A549 (cell line): ENCODE measurements at regions not wholly inside any gene's neighbourhood (a gene's known extent, or its start where the extent isn't known, plus 50 kb on each side); places are given as distances from the start of the nearest gene placed in this dataset.

Experiments
- ATAC-seq, 2 experiments: fragments of 200-7000 bp in 1 of 2; fragments of >200 bp in 1 of 2; cut with Nextera tagmentation in 1 of 2; cut with Tn5 transposase in 1 of 2; 3 replicates each; pipeline versions ENCODE4 v1.8.0 to v1.9.1; 2018 to 2020; ENCODE audit warnings: mild to moderate bottlenecking in 1 of 2, moderate library complexity in 1 of 2
- CTCF ChIA-PET: fragments of 300-600 bp; sonication (Branson Sonifier 250); formaldehyde crosslinking; extraction: SDS; loops from one replicate; lab custom pipeline; 2021; ENCODE audit warnings: antibody characterized with exemption, inconsistent platforms; lab: Yijun Ruan, JAX
- POLR2A ChIA-PET: fragments of 350-600 bp; formaldehyde crosslinking; extraction: SDS; loops from one replicate; lab custom pipeline; 2021; ENCODE audit warnings: antibody characterized with exemption, inconsistent platforms; lab: Yijun Ruan, JAX
- DNase-seq, 2 experiments: peaks; one replicate each; pipeline versions ENCODE4 v3.0.0 to v3.0.0-alpha.2; 2011 to 2016; ENCODE audit warnings: low read depth in 1 of 2, low spot score in 1 of 2
- FAIRE-seq: peaks from 2 replicates; lab custom pipeline; 2011; peaks lifted over from hg19 to GRCh38; lab: Jason Lieb, UNC
- H3K27ac ChIP-seq, 2 experiments: fragments of >200 bp; sonication (Bioruptor Twin); formaldehyde crosslinking; 3 replicates each; pipeline ENCODE4 v1.5.1; 2016 to 2017
- H3K4me1 ChIP-seq: fragments of >200 bp; sonication (Bioruptor Twin); formaldehyde crosslinking; 3 replicates; pipeline ENCODE4 v1.6.1; 2016
- H3K4me2 ChIP-seq: fragments of >200 bp; sonication (Bioruptor Twin); formaldehyde crosslinking; 3 replicates; pipeline ENCODE4 v1.6.1; 2016
- H3K4me3 ChIP-seq: fragments of >200 bp; sonication (Bioruptor Twin); formaldehyde crosslinking; 3 replicates; pipeline ENCODE4 v1.5.1; 2016
- H3K9me3 ChIP-seq: fragments of >200 bp; sonication (Bioruptor Twin); formaldehyde crosslinking; 3 replicates; pipeline ENCODE4 v1.6.1; 2016
- CBX2 ChIP-seq: fragments of 200-600 bp; sonication (generic); IDR thresholded peaks from 2 replicates; pipeline ENCODE4 v1.6.1; 2016; ENCODE audit warnings: low read depth, mild to moderate bottlenecking, borderline replicate concordance
- CBX8 ChIP-seq: fragments of 200-600 bp; sonication (generic); IDR thresholded peaks from 2 replicates; pipeline ENCODE4 v1.6.1; 2016
- CHD2 ChIP-seq: fragments of 150-350 bp; IDR thresholded peaks from 2 replicates; pipeline ENCODE4 v1.6.1; 2014; ENCODE audit warnings: low read length; ENCODE audit not compliant: partially characterized antibody
- CHD4 ChIP-seq: fragments of 200-600 bp; sonication (generic); IDR thresholded peaks from 2 replicates; pipeline ENCODE4 v1.6.1; 2016; ENCODE audit warnings: antibody characterized with exemption, mild to moderate bottlenecking, borderline replicate concordance
- CTCF ChIP-seq: fragments of >200 bp; sonication (Bioruptor Twin); formaldehyde crosslinking; IDR thresholded peaks from 3 replicates; pipeline ENCODE4 v1.5.1; 2016
- EHMT2 ChIP-seq: fragments of 200-600 bp; sonication (generic); IDR thresholded peaks from 2 replicates; pipeline ENCODE4 v1.6.1; 2016; ENCODE audit warnings: antibody characterized with exemption, low read depth, mild to moderate bottlenecking, moderate library complexity
- EP300 ChIP-seq, 2 experiments: fragments of >200 bp; sonication (Bioruptor Twin); formaldehyde crosslinking; IDR thresholded peaks; 2 replicates in 1 of 2; 3 replicates in 1 of 2; pipeline ENCODE4 v1.6.1; 2016 to 2017
- ESRRA ChIP-seq: fragments of 150-350 bp; IDR thresholded peaks from 2 replicates; pipeline ENCODE4 v1.6.1; 2014; ENCODE audit warnings: mild to moderate bottlenecking, low read length, borderline replicate concordance
- HDAC2 ChIP-seq: fragments of 200-600 bp; sonication (generic); IDR thresholded peaks from 2 replicates; pipeline ENCODE4 v1.6.1; 2016
- HEYL ChIP-seq: fragments of 250-450 bp; sonication (Bioruptor Pico); IDR thresholded peaks from 2 replicates; pipeline ENCODE4 v1.8.0; 2021; ENCODE audit warnings: mild to moderate bottlenecking, moderate library complexity
- HOXA7 ChIP-seq: fragments of 250-450 bp; sonication (Bioruptor Pico); IDR thresholded peaks from 2 replicates; pipeline ENCODE4 v1.5.0; 2020; ENCODE audit warnings: mild to moderate bottlenecking, moderate library complexity
- JUN ChIP-seq, 2 experiments: fragments of >200 bp; sonication (Bioruptor Twin); formaldehyde crosslinking; IDR thresholded peaks; 2 replicates in 1 of 2; 3 replicates in 1 of 2; pipeline ENCODE4 v1.6.1; 2016 to 2017
- JUNB ChIP-seq: fragments of >200 bp; sonication (Bioruptor Twin); formaldehyde crosslinking; IDR thresholded peaks from 2 replicates; pipeline ENCODE4 v1.6.1; 2016
- KDM1A ChIP-seq: fragments of 200-600 bp; sonication (generic); IDR thresholded peaks from 2 replicates; pipeline ENCODE4 v1.6.1; 2016; ENCODE audit warnings: low read depth, mild to moderate bottlenecking
- KDM5A ChIP-seq: fragments of 200-600 bp; sonication (generic); IDR thresholded peaks from 2 replicates; pipeline ENCODE4 v1.6.1; 2016; ENCODE audit warnings: antibody characterized with exemption, mild to moderate bottlenecking
- MAFK ChIP-seq: fragments of 450-650 bp; IDR thresholded peaks from 2 replicates; pipeline ENCODE4 v1.6.1; 2014; ENCODE audit not compliant: partially characterized antibody
- MAX ChIP-seq: IDR thresholded peaks from 2 replicates; pipeline ENCODE4 v1.6.1; 2012
- NFE2L2 ChIP-seq: fragments of 150-350 bp; conservative IDR thresholded peaks from 2 replicates; pipeline ENCODE4 v1.6.1; 2014; ENCODE audit warnings: low read length
- NPAS2 ChIP-seq: fragments of 250-450 bp; sonication (Bioruptor Pico); IDR thresholded peaks from 2 replicates; pipeline ENCODE4 v1.8.0; 2022; ENCODE audit warnings: mild to moderate bottlenecking, moderate library complexity, borderline replicate concordance
- NR3C1 ChIP-seq: fragments of >200 bp; sonication (Bioruptor Twin); formaldehyde crosslinking; IDR thresholded peaks from 3 replicates; pipeline ENCODE4 v1.6.1; 2017
- POLR2A ChIP-seq: IDR thresholded peaks from 2 replicates; pipeline ENCODE4 v1.6.1; 2012; ENCODE audit warnings: mild to moderate bottlenecking, low read length
- RARB ChIP-seq: fragments of 250-450 bp; sonication (Bioruptor Pico); IDR thresholded peaks from 2 replicates; pipeline ENCODE4 v1.8.0; 2021; ENCODE audit warnings: mild to moderate bottlenecking, moderate library complexity
- RCOR1 ChIP-seq: fragments of 150-350 bp; IDR thresholded peaks from 2 replicates; pipeline ENCODE4 v1.6.1; 2014; ENCODE audit warnings: antibody characterized with exemption, low read length, low read depth
- SREBF2 ChIP-seq: fragments of 450-650 bp; IDR thresholded peaks from 2 replicates; pipeline ENCODE4 v1.6.1; 2014; ENCODE audit warnings: mild to moderate bottlenecking, moderate library complexity
- TP53 ChIP-seq: fragments of 250-450 bp; sonication (Bioruptor Pico); IDR thresholded peaks from 2 replicates; pipeline ENCODE4 v1.5.0; 2021; ENCODE audit warnings: mild to moderate bottlenecking, moderate library complexity
- ZC3H11A ChIP-seq: fragments of 450-650 bp; IDR thresholded peaks from 2 replicates; pipeline ENCODE4 v1.6.1; 2014; ENCODE audit warnings: antibody characterized with exemption, mild to moderate bottlenecking
- WGBS: methylation state at CpG from one replicate; pipeline ENCODE4 v1.1.6; 2017; ENCODE audit errors: missing lambda C conversion rate; 5-methylcytosine and 5-hydroxymethylcytosine counted together
- TF ChIP-seq, protein P1 (sequence below): fragments of 450-650 bp; IDR thresholded peaks from 2 replicates; pipeline ENCODE4 v1.6.1; 2014; ENCODE audit warnings: antibody characterized with exemption
- TF ChIP-seq, protein P2 (sequence below): fragments of 150-350 bp; IDR thresholded peaks from 2 replicates; pipeline ENCODE4 v1.6.1; 2014; ENCODE audit warnings: low read depth, mild to moderate bottlenecking, low read length
- TF ChIP-seq, protein P3 (sequence below): IDR thresholded peaks from 2 replicates; pipeline ENCODE4 v1.6.1; 2012; ENCODE audit warnings: low read depth, borderline replicate concordance

DNA sequence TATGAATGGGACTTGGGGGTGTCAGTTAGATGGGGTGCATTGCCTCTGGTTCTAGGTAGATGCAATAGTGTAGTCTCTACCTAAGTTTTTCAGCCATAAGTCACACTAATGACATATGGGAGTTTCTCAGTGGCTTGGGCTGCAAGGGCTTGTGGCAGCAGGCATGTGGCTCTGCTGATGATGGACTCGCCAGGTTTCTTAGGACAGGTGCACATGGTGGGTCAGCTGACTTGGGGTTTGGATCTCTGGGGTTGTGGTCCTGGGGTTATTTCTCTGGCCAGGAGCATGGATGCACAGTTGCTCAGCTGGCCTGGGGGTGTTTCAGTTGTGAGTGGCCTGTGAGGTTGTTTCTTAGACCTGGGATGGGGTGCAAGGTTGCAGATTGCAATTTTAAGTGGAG is 120.0 kb upstream of the DCBLD2 start:
- TF ChIP-seq CBX2 (no peak), MAFK (no peak), EP300 (IDR thresholded peaks at IDR 0.05) (no peak), SREBF2 (no peak), HEYL (CRISPR knock-in tag) (no peak), KDM5A (no peak), CHD2 (no peak), TP53 (no peak)
- TF ChIP-seq, protein P1, sequence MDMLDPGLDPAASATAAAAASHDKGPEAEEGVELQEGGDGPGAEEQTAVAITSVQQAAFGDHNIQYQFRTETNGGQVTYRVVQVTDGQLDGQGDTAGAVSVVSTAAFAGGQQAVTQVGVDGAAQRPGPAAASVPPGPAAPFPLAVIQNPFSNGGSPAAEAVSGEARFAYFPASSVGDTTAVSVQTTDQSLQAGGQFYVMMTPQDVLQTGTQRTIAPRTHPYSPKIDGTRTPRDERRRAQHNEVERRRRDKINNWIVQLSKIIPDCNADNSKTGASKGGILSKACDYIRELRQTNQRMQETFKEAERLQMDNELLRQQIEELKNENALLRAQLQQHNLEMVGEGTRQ, result no peak
- TF ChIP-seq, all 56 proteins: peak for 0
- ChIA-PET CTCF (interaction anchor here (3.5 kb wide), 1 partner anchor 151 kb away, joined by 39 read pairs; no protein-coding TSS in a partner anchor), POLR2A (no interaction called here)
- H3K4me3 ChIP-seq, result no peak overlapping the region
- no peak for ATAC-seq
- H3K27ac ChIP-seq, result no peak overlapping the region
- H3K4me2 ChIP-seq, result no peak overlapping the region
- FAIRE-seq, result no peak
- WGBS, result 100% methylated on average over 1 of the region's 1 CpG
- DNase-seq, result no peak
- no peaks in the 10 kb centered on the region for H3K9me3 ChIP-seq
- no peaks in the 10 kb centered on the region for H3K4me1 ChIP-seq

DNA sequence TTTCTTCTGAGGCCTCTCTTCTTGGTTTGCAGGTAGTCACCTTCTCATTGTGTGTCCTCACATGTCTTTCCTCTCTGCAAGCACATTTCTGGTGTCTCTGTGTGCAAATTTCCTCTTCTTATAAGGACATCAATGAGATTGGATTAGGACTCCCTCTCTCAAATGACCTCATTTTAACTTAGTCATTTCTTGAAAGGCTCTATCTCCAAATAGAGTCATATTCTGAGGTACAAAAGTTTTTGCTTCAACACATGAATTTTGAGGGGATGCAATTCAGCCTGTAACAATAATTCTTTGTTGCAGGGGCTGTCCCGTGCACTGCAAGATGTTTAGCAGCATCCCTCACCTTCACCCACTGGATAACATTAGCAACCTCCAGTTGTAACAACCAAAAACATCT is 115.0 kb upstream of the DCBLD2 start:
- no peak for DNase-seq
- CTCF ChIA-PET, result no interaction called here
- no peak overlapping the region for H3K27ac ChIP-seq
- no peak for FAIRE-seq
- 7% methylated on average over 1 of the region's 1 CpG for WGBS
- TF ChIP-seq CHD4 (no peak), EHMT2 (no peak), NR3C1 (no peak), HDAC2 (no peak), JUN (IDR thresholded peaks at IDR 0.05) (no peak), TP53 (no peak), ZC3H11A (no peak), CBX8 (no peak), CHD2 (no peak)
- TF ChIP-seq, protein P2, sequence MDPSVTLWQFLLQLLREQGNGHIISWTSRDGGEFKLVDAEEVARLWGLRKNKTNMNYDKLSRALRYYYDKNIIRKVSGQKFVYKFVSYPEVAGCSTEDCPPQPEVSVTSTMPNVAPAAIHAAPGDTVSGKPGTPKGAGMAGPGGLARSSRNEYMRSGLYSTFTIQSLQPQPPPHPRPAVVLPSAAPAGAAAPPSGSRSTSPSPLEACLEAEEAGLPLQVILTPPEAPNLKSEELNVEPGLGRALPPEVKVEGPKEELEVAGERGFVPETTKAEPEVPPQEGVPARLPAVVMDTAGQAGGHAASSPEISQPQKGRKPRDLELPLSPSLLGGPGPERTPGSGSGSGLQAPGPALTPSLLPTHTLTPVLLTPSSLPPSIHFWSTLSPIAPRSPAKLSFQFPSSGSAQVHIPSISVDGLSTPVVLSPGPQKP, result no peak
- TF ChIP-seq, all 56 proteins: peak for 0
- no peak overlapping the region for H3K4me2 ChIP-seq
- no peak overlapping the region for H3K4me3 ChIP-seq
- H3K9me3 ChIP-seq, result no peaks in the 10 kb centered on the region
- no peaks in the 10 kb centered on the region for H3K4me1 ChIP-seq
- ATAC-seq, result no peak
- POLR2A ChIA-PET, result no interaction called here

GRCh38 chr3:99013777-99014315 is 112.4 kb upstream of the DCBLD2 start:
- ChIA-PET POLR2A (no interaction called here), CTCF (no interaction called here)
- no peak for DNase-seq
- no peak for ATAC-seq
- WGBS, result 12% methylated on average over 3 of the region's 3 CpGs
- no peak overlapping the region for H3K27ac ChIP-seq
- H3K4me3 ChIP-seq, result no peak overlapping the region
- no peaks in the 10 kb centered on the region for H3K9me3 ChIP-seq
- TF ChIP-seq, protein P3, sequence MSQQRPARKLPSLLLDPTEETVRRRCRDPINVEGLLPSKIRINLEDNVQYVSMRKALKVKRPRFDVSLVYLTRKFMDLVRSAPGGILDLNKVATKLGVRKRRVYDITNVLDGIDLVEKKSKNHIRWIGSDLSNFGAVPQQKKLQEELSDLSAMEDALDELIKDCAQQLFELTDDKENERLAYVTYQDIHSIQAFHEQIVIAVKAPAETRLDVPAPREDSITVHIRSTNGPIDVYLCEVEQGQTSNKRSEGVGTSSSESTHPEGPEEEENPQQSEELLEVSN, result no peak
- no peak for TF ChIP-seq CHD4
- TF ChIP-seq, all 56 proteins: peak for 0
- FAIRE-seq, result no peak
- Histone ChIP-seq H3K4me2 (no peak overlapping the region), H3K4me1 (no peaks in the 10 kb centered on the region)

- POLR2A ChIA-PET, result no interaction called here
- no peak overlapping the region for H3K27ac ChIP-seq
- FAIRE-seq (no peak), ATAC-seq (no peak), DNase-seq (no peak)
- CTCF ChIA-PET, result no interaction called here
- H3K4me3 ChIP-seq, result no peak overlapping the region
- no peak overlapping the region for H3K4me2 ChIP-seq
- no peaks in the 10 kb centered on the region for H3K4me1 ChIP-seq
- no peaks in the 10 kb centered on the region for H3K9me3 ChIP-seq
- TF ChIP-seq JUN (IDR thresholded peaks at IDR 0.05), result no peak
- TF ChIP-seq POLR2A, result no peak
- TF ChIP-seq KDM1A, result no peak
- TF ChIP-seq RARB (CRISPR knock-in tag), result no peak
- no peak for TF ChIP-seq RCOR1
- TF ChIP-seq ESRRA, result no peak
- no peak for TF ChIP-seq NPAS2
- TF ChIP-seq HOXA7, result no peak
- no peak for TF ChIP-seq MAX
- TF ChIP-seq JUNB, result no peak
- TF ChIP-seq CTCF, result no peak
- TF ChIP-seq, protein P1, result no peak
- no peak for TF ChIP-seq TP53
- no peak for TF ChIP-seq ZC3H11A
- no peak for TF ChIP-seq NFE2L2
- no peak for TF ChIP-seq NR3C1
These were observed 111.6 kb upstream of the DCBLD2 start for GRCh38 chr3:99013077-99013476.
